ENCODE measurements at regions not wholly inside any gene's neighbourhood (a gene's known extent, or its start where the extent isn't known, plus 50 kb on each side); places are given as distances from the start of the nearest gene placed in this dataset.

DNA sequence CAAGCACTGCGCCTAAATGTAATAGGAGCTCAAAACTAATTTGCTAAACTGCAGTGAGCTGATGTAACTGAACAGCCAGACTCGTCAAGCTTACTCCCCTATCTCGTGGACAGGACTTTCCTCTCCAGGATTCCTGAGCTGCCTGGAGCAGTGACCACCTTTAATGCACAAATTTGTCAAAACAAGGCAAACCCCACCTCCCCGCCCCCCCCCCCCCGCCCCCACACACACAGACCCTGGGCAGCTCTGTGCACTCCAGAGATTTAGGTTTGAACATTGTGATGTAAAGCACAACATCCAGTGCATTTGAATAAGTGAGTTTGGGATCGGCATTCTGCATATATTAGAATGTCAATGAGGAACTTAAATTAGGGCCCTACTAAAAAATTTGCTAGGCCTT lies 77.7 kb upstream of the DHX15 start:
- no peak for DNase-seq (ENCODE audit: low read depth, low spot score)
- in situ Hi-C loops (cut with HindIII; ENCODE audit: low pct_unique_long_range_greater_than_20kb, low sequenced_read_pairs), result no loop called here

- in situ Hi-C loops (cut with HindIII; ENCODE audit: low pct_unique_long_range_greater_than_20kb, low sequenced_read_pairs), result no loop called here
- DNase-seq (ENCODE audit: low read depth, low spot score), result no peak
Observed at GRCh38 chr4:24662542-24662941, 78.2 kb upstream of the DHX15 start.

- DNase-seq (ENCODE audit: low read depth, low spot score), result peak; percentile 96
- in situ Hi-C loops (cut with HindIII; ENCODE audit: low pct_unique_long_range_greater_than_20kb, low sequenced_read_pairs), result no loop called here
Observed at GRCh38 chr4:24664956-24665355, 80.6 kb upstream of the DHX15 start.

GRCh38 chr4:24666316-24666715 lies 82.0 kb upstream of the DHX15 start:
- in situ Hi-C loops (cut with HindIII; ENCODE audit: low pct_unique_long_range_greater_than_20kb, low sequenced_read_pairs), result no loop called here
- no peak for DNase-seq (ENCODE audit: low read depth, low spot score)

DNA sequence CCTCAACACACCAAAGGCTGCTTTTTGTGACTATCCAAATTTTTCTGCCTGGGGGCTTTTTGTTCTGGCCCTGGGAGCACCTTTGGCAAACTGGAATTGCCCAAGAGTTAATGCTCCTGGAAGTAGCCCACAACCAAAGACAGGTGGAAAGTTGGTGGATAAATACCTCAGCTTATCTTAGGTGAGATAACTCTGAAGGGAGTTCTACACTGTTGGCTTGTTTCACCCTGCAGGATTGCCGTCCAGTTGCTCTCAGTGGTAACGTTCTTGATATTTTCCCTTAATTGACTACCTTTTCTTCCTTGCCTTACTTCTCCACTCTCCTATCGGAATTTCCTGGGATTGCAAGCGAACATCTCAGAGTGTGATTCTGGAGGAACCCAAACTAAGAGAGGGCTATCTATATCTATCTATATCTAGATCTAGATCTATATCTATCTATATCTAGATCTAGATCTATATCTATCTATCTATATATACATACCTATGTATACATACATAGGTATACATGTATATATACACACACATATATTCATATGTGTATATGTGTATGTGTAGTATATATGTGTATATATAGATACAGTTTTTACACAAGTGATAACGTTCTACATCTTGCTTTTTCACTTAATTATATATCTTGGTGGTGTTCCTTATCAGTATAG lies 82.6 kb upstream of the DHX15 start:
- in situ Hi-C loops (cut with HindIII; ENCODE audit: low pct_unique_long_range_greater_than_20kb, low sequenced_read_pairs), result no loop called here

DNA sequence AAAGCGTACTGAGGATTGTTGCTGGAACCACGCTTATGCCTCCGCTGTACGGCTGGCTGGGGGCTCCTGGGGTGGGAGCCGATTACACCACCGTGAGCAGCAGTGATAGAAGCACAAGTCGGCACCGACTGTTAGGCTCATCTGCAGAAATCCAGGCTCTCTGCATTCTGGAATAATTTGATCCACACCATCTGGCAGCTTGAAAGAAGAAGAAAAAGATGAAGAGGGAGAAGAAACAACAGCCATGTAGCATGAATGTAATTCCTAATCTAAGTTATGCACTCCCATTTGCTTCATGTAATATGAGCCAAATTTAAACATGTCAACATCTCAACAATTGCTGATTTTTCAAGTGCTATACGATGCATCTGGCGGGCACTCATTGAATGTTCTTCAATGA lies 84.6 kb upstream of the DHX15 start:
- no peak for DNase-seq (ENCODE audit: low read depth, low spot score)
- in situ Hi-C loops (cut with HindIII; ENCODE audit: low pct_unique_long_range_greater_than_20kb, low sequenced_read_pairs), result no loop called here

More for the DNA sequence above, 82.6 kb upstream of the DHX15 start:
- no peak for DNase-seq (ENCODE audit: low read depth, low spot score)

GRCh38 chr4:24669751-24670150 lies 85.4 kb upstream of the DHX15 start:
- DNase-seq (ENCODE audit: low read depth, low spot score), result no peak
- in situ Hi-C loops (cut with HindIII; ENCODE audit: low pct_unique_long_range_greater_than_20kb, low sequenced_read_pairs), result no loop called here

GRCh38 chr4:24671849-24672248 lies 87.5 kb upstream of the DHX15 start:
- DNase-seq (ENCODE audit: low read depth, low spot score), result no peak
- in situ Hi-C loops (cut with HindIII; ENCODE audit: low pct_unique_long_range_greater_than_20kb, low sequenced_read_pairs), result no loop called here

GRCh38 chr4:24672880-24673279 lies 88.5 kb upstream of the DHX15 start:
- in situ Hi-C loops (cut with HindIII; ENCODE audit: low pct_unique_long_range_greater_than_20kb, low sequenced_read_pairs), result no loop called here

DNA sequence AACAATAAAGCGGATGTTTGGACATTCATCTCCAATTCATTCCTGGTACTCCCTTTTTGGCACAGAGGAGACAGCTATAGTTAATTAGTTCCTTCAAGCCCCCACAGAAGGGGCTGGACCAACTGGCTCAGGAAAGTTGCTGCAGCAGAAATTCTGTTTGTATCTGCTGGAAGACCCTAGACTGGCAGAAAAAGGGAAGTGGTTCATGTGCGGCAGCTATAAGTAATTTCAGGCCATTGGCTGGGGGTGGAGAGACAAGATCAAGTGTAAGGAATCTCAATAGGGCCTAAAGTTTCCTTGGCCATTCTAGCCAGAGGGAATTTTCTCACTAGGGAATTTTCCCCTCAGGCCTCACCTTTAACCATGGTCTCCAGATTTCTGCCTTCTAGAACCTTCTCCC lies 89.9 kb upstream of the DHX15 start:
- DNase-seq (ENCODE audit: low read depth, low spot score), result no peak
- in situ Hi-C loops (cut with HindIII; ENCODE audit: low pct_unique_long_range_greater_than_20kb, low sequenced_read_pairs), result no loop called here

More at GRCh38 chr4:24672880-24673279, 88.5 kb upstream of the DHX15 start:
- no peak for DNase-seq (ENCODE audit: low read depth, low spot score)

DNA sequence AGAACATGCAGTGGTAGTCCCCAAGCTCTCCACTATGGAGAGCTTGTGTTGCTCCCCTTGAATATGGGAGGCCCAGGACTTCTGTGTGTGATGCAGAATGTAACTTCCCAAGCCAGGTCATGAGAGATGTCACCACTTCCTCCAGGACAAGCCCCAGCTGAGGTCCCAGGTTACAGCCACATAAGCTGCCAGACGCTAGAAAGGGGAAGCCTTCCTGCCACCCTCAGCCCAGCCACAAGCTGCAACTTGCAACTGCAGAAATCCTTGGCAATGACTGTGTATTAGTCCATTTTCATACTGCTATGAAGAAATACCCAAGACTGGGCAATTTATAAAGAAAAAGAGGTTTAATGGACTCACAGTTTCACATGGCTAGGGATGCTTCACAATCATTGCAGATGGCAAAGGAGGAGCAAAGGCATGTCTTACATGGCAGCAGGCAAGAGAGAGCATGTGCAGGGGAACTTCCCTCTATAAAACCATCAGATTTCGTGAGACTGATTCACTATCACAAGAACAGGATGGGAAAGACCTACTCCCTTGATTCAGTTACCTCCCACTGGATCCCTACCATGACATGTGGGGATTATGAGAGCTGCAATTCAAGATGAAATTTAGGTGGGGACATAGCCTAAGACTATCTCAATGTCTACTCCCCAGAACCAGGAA lies 91.5 kb upstream of the DHX15 start:
- in situ Hi-C loops (cut with HindIII; ENCODE audit: low pct_unique_long_range_greater_than_20kb, low sequenced_read_pairs), result no loop called here
- DNase-seq (ENCODE audit: low read depth, low spot score), result no peak

DNA sequence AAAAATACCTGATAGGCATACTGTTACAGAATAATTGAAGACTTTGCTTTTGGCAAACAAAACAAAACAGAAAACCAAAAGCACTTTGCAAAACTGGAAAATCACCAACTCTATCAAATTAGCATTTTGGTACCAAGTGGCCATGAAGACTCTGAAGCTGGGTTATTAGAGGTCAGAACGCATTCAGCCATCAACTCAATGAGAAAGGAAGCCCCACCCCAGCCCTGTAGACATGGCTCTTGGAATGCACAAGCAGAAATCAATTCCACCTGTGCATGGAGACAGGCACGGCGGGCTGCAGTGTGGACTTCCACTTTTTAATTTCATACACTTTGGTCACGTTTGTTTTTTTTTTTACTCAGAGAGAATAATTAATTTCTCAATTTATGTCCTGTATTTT lies 93.6 kb upstream of the DHX15 start:
- in situ Hi-C loops (cut with HindIII; ENCODE audit: low pct_unique_long_range_greater_than_20kb, low sequenced_read_pairs), result no loop called here
- no peak for DNase-seq (ENCODE audit: low read depth, low spot score)

DNA sequence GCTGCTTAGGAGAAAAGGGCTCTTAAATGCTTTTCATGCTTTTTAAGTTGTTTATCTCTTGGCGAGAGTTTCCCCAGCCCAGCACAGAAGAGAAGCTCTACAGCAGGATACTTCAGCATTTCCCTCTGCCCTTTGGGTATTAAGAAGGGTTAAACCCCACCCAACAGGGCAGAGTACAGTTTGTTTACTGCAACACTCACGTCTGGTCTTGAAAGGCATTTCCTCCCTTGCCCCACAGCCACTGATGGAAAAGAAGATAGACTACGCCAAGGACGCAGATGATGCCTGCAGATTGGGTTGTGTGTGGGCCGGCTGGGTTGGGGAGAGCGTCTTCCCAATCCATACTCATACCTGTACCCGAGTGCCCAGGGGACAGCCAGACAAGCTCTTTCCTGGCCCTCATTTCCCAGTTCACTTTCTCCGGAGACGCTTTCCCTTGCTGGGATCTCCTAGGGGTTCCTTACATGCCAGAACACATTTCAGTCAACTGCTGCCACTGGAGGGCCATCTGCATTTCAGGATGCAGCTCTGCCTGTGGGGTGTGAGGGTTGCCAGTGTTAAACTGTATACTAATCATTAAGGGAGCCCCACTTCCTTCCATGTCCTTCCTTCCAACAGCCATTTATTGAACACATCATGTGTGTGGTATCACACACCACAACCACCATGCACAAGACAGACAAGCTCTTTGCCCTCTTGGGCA lies 96.5 kb upstream of the DHX15 start:
- in situ Hi-C loops (cut with HindIII; ENCODE audit: low pct_unique_long_range_greater_than_20kb, low sequenced_read_pairs), result no loop called here
- DNase-seq (ENCODE audit: low read depth, low spot score), result no peak

DNA sequence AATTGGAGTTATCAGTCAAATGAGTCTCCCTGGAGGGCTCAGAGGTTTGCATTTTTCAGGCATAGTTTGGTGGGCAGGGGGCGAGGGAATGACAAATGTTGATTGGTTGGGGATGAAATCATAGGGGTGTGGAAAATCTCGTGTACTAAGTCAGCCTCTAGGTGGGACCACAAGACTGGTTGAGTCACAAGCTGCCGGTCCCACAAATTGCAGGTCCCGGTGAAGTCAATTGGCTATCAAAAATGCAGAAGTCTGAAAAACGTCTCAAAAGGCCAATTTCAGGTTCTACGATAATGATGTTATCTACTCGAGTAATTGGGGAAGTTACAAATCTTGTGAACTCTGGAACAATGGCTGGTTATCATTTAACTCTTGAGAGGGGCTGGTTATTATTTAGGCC lies 98.8 kb upstream of the DHX15 start:
- in situ Hi-C loops (cut with HindIII; ENCODE audit: low pct_unique_long_range_greater_than_20kb, low sequenced_read_pairs), result no loop called here
- no peak for DNase-seq (ENCODE audit: low read depth, low spot score)

DNA sequence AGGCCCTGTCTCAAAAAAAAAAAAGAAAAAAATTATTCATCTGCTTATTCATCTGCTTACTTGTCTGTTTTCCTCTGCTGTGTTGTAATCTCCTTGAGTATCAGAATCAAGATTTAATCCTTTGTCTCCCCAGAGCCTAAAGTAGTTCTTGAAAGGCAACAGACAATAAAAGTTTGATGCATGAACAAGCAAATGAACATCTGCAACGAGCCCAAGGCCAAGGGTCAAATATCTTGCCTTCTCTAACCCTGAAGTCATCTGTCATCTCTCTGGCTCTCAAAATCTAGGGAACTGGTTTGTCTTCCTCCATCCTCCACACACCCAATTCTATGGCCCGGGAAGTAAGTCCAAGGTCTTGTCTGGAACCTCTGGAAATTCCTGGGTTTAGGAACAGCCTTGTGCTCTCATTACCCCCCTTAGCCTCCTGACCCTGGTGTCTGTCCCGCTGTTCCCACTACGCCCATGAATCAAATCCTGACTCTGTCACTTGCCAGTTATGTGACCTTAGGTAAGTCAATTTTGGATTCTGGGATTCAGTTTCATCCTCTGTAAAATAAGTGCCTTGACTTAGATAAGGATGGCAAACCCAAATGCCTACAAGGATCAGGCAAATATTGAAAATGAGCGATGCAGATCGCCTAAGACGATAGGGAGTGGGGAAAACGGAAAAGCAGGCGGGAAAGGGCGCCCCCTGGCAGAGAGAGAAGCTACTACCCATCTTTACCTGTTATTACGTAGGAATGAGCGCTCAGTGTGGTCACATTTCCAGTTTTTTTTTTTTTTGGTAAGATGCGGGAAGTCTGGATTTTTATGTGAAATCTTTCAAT lies 102.7 kb upstream of the DHX15 start:
- in situ Hi-C loops (cut with HindIII; ENCODE audit: low pct_unique_long_range_greater_than_20kb, low sequenced_read_pairs), result no loop called here
- DNase-seq (ENCODE audit: low read depth, low spot score), result peak; percentile 60

DNA sequence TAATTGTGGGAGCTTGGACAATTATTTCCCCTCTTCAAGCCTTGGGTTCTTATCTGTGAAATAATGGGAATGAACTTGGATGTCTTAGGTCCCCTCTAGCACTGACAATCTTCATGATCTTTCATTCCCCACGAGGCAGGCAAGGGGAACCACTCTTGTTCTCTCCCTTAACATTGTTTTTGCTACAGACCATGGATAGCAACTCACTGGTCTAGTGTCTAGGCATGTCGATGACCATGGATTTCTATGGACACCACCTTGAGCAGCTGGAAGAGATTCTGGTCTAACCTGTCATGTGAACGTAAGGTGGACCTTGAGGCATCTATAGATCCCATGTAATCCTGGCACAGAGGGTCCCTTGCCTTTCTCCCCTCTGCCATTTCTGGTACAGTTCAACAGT lies 104.1 kb upstream of the DHX15 start:
- no peak for DNase-seq (ENCODE audit: low read depth, low spot score)
- in situ Hi-C loops (cut with HindIII; ENCODE audit: low pct_unique_long_range_greater_than_20kb, low sequenced_read_pairs), result no loop called here

- DNase-seq (ENCODE audit: low read depth, low spot score), result no peak
- in situ Hi-C loops (cut with HindIII; ENCODE audit: low pct_unique_long_range_greater_than_20kb, low sequenced_read_pairs), result no loop called here
Observed at GRCh38 chr4:24689212-24689611, 104.9 kb upstream of the DHX15 start.

GRCh38 chr4:24690436-24690835 lies 104.9 kb upstream of the SOD3 start:
- in situ Hi-C loops (cut with HindIII; ENCODE audit: low pct_unique_long_range_greater_than_20kb, low sequenced_read_pairs), result no loop called here
- no peak for DNase-seq (ENCODE audit: low read depth, low spot score)

All from SK-MEL-5 (cell line).